Large intestine (tissue), 3 donors: ENCODE measurements at regions not wholly inside any gene's neighbourhood (a gene's known extent, or its start where the extent isn't known, plus 50 kb on each side); places are given as distances from the start of the nearest gene placed in this dataset.

Experiments used
- DNase-seq, 2 donors: peaks; one replicate each; pipeline versions ENCODE4 v3.0.0 to v3.0.0-alpha.2; 2013
- H3K27ac ChIP-seq: one replicate; pipeline ENCODE4 v1.5.1; 2013; ENCODE audit warnings: low read length
- H3K27me3 ChIP-seq: 2 replicates; pipeline ENCODE4 v1.6.1; 2013; ENCODE audit warnings: low read length; ENCODE audit not compliant: control insufficient read depth, insufficient read depth
- H3K36me3 ChIP-seq: 2 replicates; pipeline ENCODE4 v1.6.1; 2013; ENCODE audit warnings: low read length; ENCODE audit not compliant: control insufficient read depth, insufficient read depth
- H3K4me1 ChIP-seq: one replicate; pipeline ENCODE4 v1.6.1; 2013; ENCODE audit warnings: low read length; ENCODE audit not compliant: control insufficient read depth, insufficient read depth
- H3K4me3 ChIP-seq: one replicate; pipeline ENCODE4 v1.5.1; 2013; ENCODE audit warnings: low read length
- H3K9me3 ChIP-seq: one replicate; pipeline ENCODE4 v1.6.1; 2013; ENCODE audit warnings: mild to moderate bottlenecking, low read depth, low read length, moderate library complexity; ENCODE audit not compliant: control insufficient read depth
- WGBS: methylation state at CpG from one replicate; pipeline ENCODE4 v1.1.5; 2013; ENCODE audit warnings: low lambda C conversion rate; ENCODE audit not compliant: insufficient coverage; 5-methylcytosine and 5-hydroxymethylcytosine counted together

DNA sequence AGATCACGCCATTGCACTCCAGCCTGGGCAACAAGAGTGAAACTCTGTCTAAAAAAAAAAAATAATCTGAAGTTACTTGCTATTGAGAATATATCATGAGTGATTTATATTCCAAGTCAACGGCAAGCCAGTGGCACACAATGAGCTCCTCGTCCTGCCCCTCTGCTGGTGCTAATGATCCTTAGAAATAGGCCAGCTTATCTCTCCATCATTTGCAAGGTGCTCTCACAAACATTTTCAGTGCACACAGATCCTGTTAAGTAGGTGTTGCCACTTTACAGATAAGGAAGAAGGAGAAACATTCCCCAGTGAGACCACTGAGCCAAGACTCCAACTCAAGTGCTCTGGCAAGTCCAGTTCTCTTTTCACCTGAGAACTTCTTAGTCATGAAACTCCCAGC is 91.3 kb upstream of the GPR45 start:
- no peaks in the 10 kb centered on the region for H3K36me3 ChIP-seq
- DNase-seq = no peak
- no peak overlapping the region for H3K27ac ChIP-seq
- H3K4me1 ChIP-seq = no peaks in the 10 kb centered on the region
- H3K9me3 ChIP-seq = no peaks in the 10 kb centered on the region
- peaks cover 22% of the 10 kb centered on the region for H3K27me3 ChIP-seq
- no peak overlapping the region for H3K4me3 ChIP-seq
- no CpG with 5 or more reads among the region's 3 CpGs for WGBS

GRCh38 chr2:105154119-105154818 is 87.3 kb upstream of the GPR45 start:
- DNase-seq = no peak
- Histone ChIP-seq H3K4me3 (no peak overlapping the region), H3K36me3 (no peaks in the 10 kb centered on the region), H3K4me1 (no peaks in the 10 kb centered on the region), H3K27ac (no peak overlapping the region), H3K27me3 (peaks cover 6% of the 10 kb centered on the region), H3K9me3 (no peaks in the 10 kb centered on the region)
- no CpG with 5 or more reads among the region's 5 CpGs for WGBS

DNA sequence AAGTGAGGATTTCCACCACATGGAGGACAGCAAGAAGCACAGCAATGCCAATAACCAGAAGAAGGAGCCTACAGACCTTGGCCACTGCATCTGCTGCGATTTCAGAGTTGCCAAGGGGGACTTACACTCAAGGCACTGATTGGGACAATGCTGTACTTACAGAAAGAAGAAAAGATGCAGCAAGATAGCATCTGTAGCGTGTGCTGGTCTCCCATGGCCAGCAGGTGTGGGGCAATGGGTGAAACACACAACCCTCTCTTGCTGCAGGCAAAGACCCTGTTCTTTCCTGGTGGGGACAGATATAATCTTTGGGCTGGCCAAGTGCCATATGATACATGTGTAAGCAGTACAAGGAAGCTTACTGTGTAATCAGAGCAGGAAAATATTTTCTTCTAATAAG is 85.4 kb upstream of the GPR45 start:
- no peak for DNase-seq
- H3K36me3 ChIP-seq = no peaks in the 10 kb centered on the region
- no peaks in the 10 kb centered on the region for H3K9me3 ChIP-seq
- no peaks in the 10 kb centered on the region for H3K4me1 ChIP-seq
- peaks cover 6% of the 10 kb centered on the region for H3K27me3 ChIP-seq
- no peak overlapping the region for H3K4me3 ChIP-seq
- 100% methylated on average over 1 of the region's 2 CpGs for WGBS
- H3K27ac ChIP-seq = no peak overlapping the region

DNA sequence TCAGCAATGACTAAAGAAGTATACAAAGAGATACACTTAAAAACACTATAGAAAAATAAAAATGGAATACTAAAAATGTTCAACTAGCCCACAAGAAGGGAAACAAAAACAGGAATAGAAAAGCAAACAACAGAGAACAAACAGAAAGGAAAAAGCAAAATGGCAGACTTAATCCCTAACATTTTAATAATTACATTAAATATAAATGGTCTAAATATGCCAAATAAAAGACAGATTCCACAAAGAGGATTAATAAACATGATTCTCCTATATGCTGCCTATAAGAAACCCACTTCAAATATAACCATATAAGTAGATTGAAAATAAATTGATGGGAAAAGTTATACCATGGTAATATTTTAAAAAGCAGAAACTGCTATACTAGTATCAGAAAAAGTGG is 83.5 kb upstream of the GPR45 start:
- no peak overlapping the region for H3K27ac ChIP-seq
- H3K4me1 ChIP-seq = no peaks in the 10 kb centered on the region
- no peaks in the 10 kb centered on the region for H3K36me3 ChIP-seq
- no peak for DNase-seq
- H3K27me3 ChIP-seq = peaks cover 6% of the 10 kb centered on the region
- no peaks in the 10 kb centered on the region for H3K9me3 ChIP-seq
- no peak overlapping the region for H3K4me3 ChIP-seq

DNA sequence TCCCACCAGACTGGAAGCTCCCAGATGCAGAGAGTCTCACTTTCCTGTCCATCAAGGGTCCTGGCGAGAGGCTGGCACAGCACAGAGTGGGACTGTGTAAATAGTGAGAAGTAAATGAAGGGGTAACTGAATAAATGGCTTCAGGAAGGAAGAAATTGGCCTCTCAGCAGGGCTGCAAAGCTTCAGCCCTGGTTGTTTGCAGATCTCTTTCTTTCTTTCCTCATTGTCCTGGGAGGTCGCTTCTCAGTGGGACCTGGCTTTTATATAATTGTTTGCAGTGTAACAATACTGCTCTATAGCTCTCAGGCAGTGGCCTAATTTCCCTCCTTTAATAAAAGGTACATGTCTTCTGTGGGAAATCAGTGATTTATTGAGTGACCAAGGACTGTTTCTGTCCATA is 74.9 kb upstream of the GPR45 start:
- no peaks in the 10 kb centered on the region for H3K4me1 ChIP-seq
- no CpG with 5 or more reads among the region's 2 CpGs for WGBS
- H3K27me3 ChIP-seq = no peaks in the 10 kb centered on the region
- no peaks in the 10 kb centered on the region for H3K36me3 ChIP-seq
- no peak for DNase-seq
- H3K9me3 ChIP-seq = no peaks in the 10 kb centered on the region
- no peak overlapping the region for H3K27ac ChIP-seq
- H3K4me3 ChIP-seq = no peak overlapping the region

GRCh38 chr2:105168543-105168942 is 73.0 kb upstream of the GPR45 start:
- WGBS = 0% methylated on average over 1 of the region's 5 CpGs

DNA sequence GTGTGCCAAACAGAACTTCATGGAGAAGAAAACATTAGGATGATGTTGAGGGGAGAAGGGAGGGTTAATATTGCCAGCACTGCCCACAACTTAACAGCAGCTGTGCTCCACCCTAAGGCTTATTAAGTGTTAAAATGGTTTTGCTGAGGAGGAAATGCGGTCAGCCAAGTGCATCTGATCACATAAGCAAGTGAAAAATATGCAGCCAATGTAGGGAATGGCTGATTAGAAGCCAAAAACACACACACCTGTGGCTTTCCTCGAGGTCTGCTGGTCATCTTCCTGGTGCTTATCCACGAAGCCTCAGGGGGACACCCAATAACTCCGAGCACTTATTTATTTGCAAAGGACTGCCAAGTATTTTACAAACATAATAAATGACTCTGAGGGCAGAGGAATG is 66.3 kb upstream of the GPR45 start:
- no peaks in the 10 kb centered on the region for H3K36me3 ChIP-seq
- H3K9me3 ChIP-seq = no peaks in the 10 kb centered on the region
- DNase-seq = no peak
- 0% methylated on average over 1 of the region's 4 CpGs for WGBS
- H3K4me3 ChIP-seq = no peak overlapping the region
- peaks cover 29% of the 10 kb centered on the region for H3K27me3 ChIP-seq
- H3K27ac ChIP-seq = no peak overlapping the region
- no peaks in the 10 kb centered on the region for H3K4me1 ChIP-seq

More at GRCh38 chr2:105168543-105168942, 73.0 kb upstream of the GPR45 start:
- no peak for DNase-seq
- no peaks in the 10 kb centered on the region for H3K27me3 ChIP-seq
- H3K9me3 ChIP-seq = no peaks in the 10 kb centered on the region
- no peaks in the 10 kb centered on the region for H3K36me3 ChIP-seq
- H3K4me1 ChIP-seq = no peaks in the 10 kb centered on the region
- no peak overlapping the region for H3K4me3 ChIP-seq
- no peak overlapping the region for H3K27ac ChIP-seq

GRCh38 chr2:105176429-105176828 is 65.1 kb upstream of the GPR45 start:
- Histone ChIP-seq H3K4me1 (no peaks in the 10 kb centered on the region), H3K27ac (no peak overlapping the region), H3K27me3 (peaks cover 33% of the 10 kb centered on the region), H3K9me3 (no peaks in the 10 kb centered on the region), H3K36me3 (no peaks in the 10 kb centered on the region), H3K4me3 (no peak overlapping the region)
- no CpG with 5 or more reads among the region's 10 CpGs for WGBS
- no peak for DNase-seq

- DNase-seq = no peak
- H3K36me3 ChIP-seq = no peaks in the 10 kb centered on the region
- WGBS = 71% methylated on average over 2 of the region's 2 CpGs
- no peak overlapping the region for H3K27ac ChIP-seq
- H3K27me3 ChIP-seq = peaks cover 36% of the 10 kb centered on the region
- H3K9me3 ChIP-seq = no peaks in the 10 kb centered on the region
- no peaks in the 10 kb centered on the region for H3K4me1 ChIP-seq
- no peak overlapping the region for H3K4me3 ChIP-seq
Measured at GRCh38 chr2:105177008-105177407, 64.5 kb upstream of the GPR45 start.

- no peak for DNase-seq
- Histone ChIP-seq H3K4me3 (no peak overlapping the region), H3K27me3 (peaks cover 36% of the 10 kb centered on the region), H3K9me3 (no peaks in the 10 kb centered on the region), H3K27ac (no peak overlapping the region), H3K36me3 (no peaks in the 10 kb centered on the region), H3K4me1 (no peaks in the 10 kb centered on the region)
- WGBS = no CpG with 5 or more reads among the region's 12 CpGs
Measured at GRCh38 chr2:105177536-105178254, 63.8 kb upstream of the GPR45 start.
